GM12878 (cell line): ENCODE measurements at regions not wholly inside any gene's neighbourhood (a gene's known extent, or its start where the extent isn't known, plus 50 kb on each side); places are given as distances from the start of the nearest gene placed in this dataset.

ENCODE experiments used
- ATAC-seq: fragments of 200-7000 bp; cut with Tn5 transposase; 3 replicates; pipeline ENCODE4 v1.9.1; 2020; ENCODE audit warnings: mild to moderate bottlenecking, moderate library complexity
- BruUV-seq: library from RNA; stranded (reverse); fragments of 400-500 nt; replicated peaks from 2 replicates; lab custom pipeline; 2021; lab: Mats Ljungman, UMichigan
- CTCF ChIA-PET: fragments of 300-600 bp; sonication (Branson Sonifier 250); formaldehyde crosslinking; extraction: SDS; loops from one replicate; lab custom pipeline; 2021; ENCODE audit warnings: inconsistent platforms; lab: Yijun Ruan, JAX
- POLR2A ChIA-PET: fragments of 350-600 bp; formaldehyde crosslinking; extraction: SDS; loops from one replicate; lab custom pipeline; 2021; ENCODE audit warnings: inconsistent platforms; lab: Charles Lee
- RAD21 ChIA-PET: fragments of 300-600 bp; sonication (Branson Sonifier 250); formaldehyde crosslinking; loops from one replicate; lab custom pipeline; 2023; ENCODE audit warnings: antibody characterized with exemption; ENCODE audit not compliant: unreplicated experiment; lab: Charles Lee
- SMC1A ChIA-PET: fragments of 300-600 bp; sonication (Branson Sonifier 250); formaldehyde crosslinking; loops from one replicate; lab custom pipeline; 2023; ENCODE audit not compliant: unreplicated experiment, uncharacterized antibody; lab: Charles Lee
- DNase-seq: peaks from one replicate; pipeline ENCODE4 v3.0.0-alpha.2; 2011; ENCODE audit warnings: low read depth, low spot score
- FAIRE-seq: peaks from 3 replicates; lab custom pipeline; 2011; peaks lifted over from hg19 to GRCh38; lab: Jason Lieb, UNC
- H2AFZ ChIP-seq: 2 replicates; pipeline ENCODE4 v1.6.0; 2011; ENCODE audit warnings: low read depth, low read length, control low read depth; ENCODE audit not compliant: control insufficient read depth
- H3K27ac ChIP-seq: 2 replicates; pipeline ENCODE4 v1.5.1; 2011; ENCODE audit warnings: control low read depth; ENCODE audit not compliant: control insufficient read depth, insufficient read depth
- H3K27me3 ChIP-seq, 2 experiments: replicated peaks in 1 of 2; 2 replicates each; pipeline versions ENCODE4 v1.6.0 to v1.6.1; 2011; ENCODE audit warnings: low read length in 1 of 2; ENCODE audit not compliant: control insufficient read depth in 2 of 2, insufficient read depth in 2 of 2
- H3K36me3 ChIP-seq, 2 experiments: 2 replicates each; pipeline ENCODE4 v1.5.1; 2011; ENCODE audit warnings: low read length in 1 of 2; ENCODE audit not compliant: control insufficient read depth in 2 of 2, insufficient read depth in 2 of 2
- H3K4me1 ChIP-seq: 2 replicates; pipeline ENCODE4 v1.6.1; 2011; ENCODE audit warnings: mild to moderate bottlenecking, low read length, moderate library complexity, mixed read lengths; ENCODE audit not compliant: control insufficient read depth, insufficient read depth
- H3K4me2 ChIP-seq: 2 replicates; pipeline ENCODE4 v1.6.0; 2011; ENCODE audit warnings: control low read depth; ENCODE audit not compliant: control insufficient read depth, insufficient read depth
- H3K4me3 ChIP-seq: fragments of 200-600 bp; sonication (generic); 2 replicates; pipeline ENCODE4 v1.5.1; 2016
- H3K79me2 ChIP-seq: 2 replicates; pipeline ENCODE4 v1.6.0; 2011; ENCODE audit warnings: low read length; ENCODE audit not compliant: control insufficient read depth, insufficient read depth
- H3K9ac ChIP-seq: 2 replicates; pipeline ENCODE4 v1.8.0; 2011; ENCODE audit warnings: low read length, control low read depth, mixed read lengths; ENCODE audit not compliant: control insufficient read depth, insufficient read depth
- H3K9me3 ChIP-seq: replicated peaks from 3 replicates; pipeline ENCODE4 v1.5.1; 2011; ENCODE audit warnings: mild to moderate bottlenecking, low read length; ENCODE audit not compliant: control insufficient read depth, insufficient read depth
- H4K20me1 ChIP-seq: 2 replicates; pipeline ENCODE4 v1.6.0; 2011; ENCODE audit not compliant: control insufficient read depth, insufficient read depth
- BHLHE40 ChIP-seq, 2 experiments: fragments of 450-650 bp in 1 of 2; IDR thresholded peaks; 2 replicates each; pipeline ENCODE4 v1.6.1; 2011 to 2017; ENCODE audit warnings: low read depth in 2 of 2, borderline replicate concordance in 1 of 2, improper control_type of control experiment in 1 of 2, low read length in 1 of 2, mild to moderate bottlenecking in 1 of 2
- RCOR1 ChIP-seq: conservative IDR thresholded peaks from 2 replicates; pipeline ENCODE4 v1.6.1; 2012; ENCODE audit warnings: low read depth, low read length, improper control_type of control experiment
- ZNF384 ChIP-seq: IDR thresholded peaks from 2 replicates; pipeline ENCODE4 v1.6.1; 2012; ENCODE audit warnings: low read depth, mild to moderate bottlenecking, low read length, improper control_type of control experiment, borderline replicate concordance
- ZNF592 ChIP-seq: fragments of 450-650 bp; IDR thresholded peaks from 2 replicates; pipeline ENCODE4 v1.6.1; 2017; ENCODE audit warnings: mild to moderate bottlenecking, moderate library complexity
- in situ Hi-C: fragments of 300-500 bp; cut with MboI; formaldehyde crosslinking; loops from 9 replicates; pipeline ENCODE4 v1.14.3; 2018; ENCODE audit warnings: mixed read lengths
- intact Hi-C: fragments of 100-400 bp; cut with micrococcal nuclease; formaldehyde crosslinking; loops from one replicate; pipeline ENCODE4 v1.14.2; 2022; ENCODE audit not compliant: unreplicated experiment

- no peaks in the 10 kb centered on the region for H3K79me2 ChIP-seq
- ChIA-PET CTCF (no interaction called here), POLR2A (no interaction called here)
Observed at GRCh38 chr7:10282909-10283308, 690.8 kb upstream of the PHF14 start.

More at GRCh38 chr7:10282909-10283308, 690.8 kb upstream of the PHF14 start:
- intact Hi-C loops, result no loop called here
- BruUV-seq, result no TSS peak
- H3K27ac ChIP-seq, result no peak overlapping the region
- no peaks in the 10 kb centered on the region for H3K9me3 ChIP-seq
- in situ Hi-C loops, result no loop called here
- H2AFZ ChIP-seq, result no peak overlapping the region
- no peak overlapping the region for H3K4me2 ChIP-seq
- SMC1A ChIA-PET, result no interaction called here
- H3K27me3 ChIP-seq, result no peaks in the 10 kb centered on the region
- DNase-seq (no peak), ATAC-seq (no peak), FAIRE-seq (no peak)
- H3K9ac ChIP-seq, result no peak overlapping the region
- no peaks in the 10 kb centered on the region for H3K4me1 ChIP-seq
- no peaks in the 10 kb centered on the region for H4K20me1 ChIP-seq
- RAD21 ChIA-PET, result no interaction called here
- H3K4me3 ChIP-seq, result no peak overlapping the region
- no peaks in the 10 kb centered on the region for H3K36me3 ChIP-seq
- TF ChIP-seq RCOR1, result no peak
- no peak for TF ChIP-seq ZNF384
- no peak for TF ChIP-seq ZNF592
- TF ChIP-seq BHLHE40 (IDR thresholded peaks at IDR 0.05; ENCODE audit: borderline replicate concordance in 1 of 2, low read depth in 2 of 2, low read length in 1 of 2), result no peak
